ENCODE measurements at regions not wholly inside any gene's neighbourhood (a gene's known extent, or its start where the extent isn't known, plus 50 kb on each side); places are given as distances from the start of the nearest gene placed in this dataset.

- TF ChIP-seq, protein P1, sequence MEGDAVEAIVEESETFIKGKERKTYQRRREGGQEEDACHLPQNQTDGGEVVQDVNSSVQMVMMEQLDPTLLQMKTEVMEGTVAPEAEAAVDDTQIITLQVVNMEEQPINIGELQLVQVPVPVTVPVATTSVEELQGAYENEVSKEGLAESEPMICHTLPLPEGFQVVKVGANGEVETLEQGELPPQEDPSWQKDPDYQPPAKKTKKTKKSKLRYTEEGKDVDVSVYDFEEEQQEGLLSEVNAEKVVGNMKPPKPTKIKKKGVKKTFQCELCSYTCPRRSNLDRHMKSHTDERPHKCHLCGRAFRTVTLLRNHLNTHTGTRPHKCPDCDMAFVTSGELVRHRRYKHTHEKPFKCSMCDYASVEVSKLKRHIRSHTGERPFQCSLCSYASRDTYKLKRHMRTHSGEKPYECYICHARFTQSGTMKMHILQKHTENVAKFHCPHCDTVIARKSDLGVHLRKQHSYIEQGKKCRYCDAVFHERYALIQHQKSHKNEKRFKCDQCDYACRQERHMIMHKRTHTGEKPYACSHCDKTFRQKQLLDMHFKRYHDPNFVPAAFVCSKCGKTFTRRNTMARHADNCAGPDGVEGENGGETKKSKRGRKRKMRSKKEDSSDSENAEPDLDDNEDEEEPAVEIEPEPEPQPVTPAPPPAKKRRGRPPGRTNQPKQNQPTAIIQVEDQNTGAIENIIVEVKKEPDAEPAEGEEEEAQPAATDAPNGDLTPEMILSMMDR (IDR thresholded peaks at IDR 0.05; ENCODE audit: extremely low read depth, insufficient read depth, missing control alignments), result no peak
- no peak for DNase-seq (ENCODE audit: low spot score)
- in situ Hi-C loops (cut with MboI; ENCODE audit: low pct_unique_long_range_greater_than_20kb, low sequenced_read_pairs, unreplicated experiment), result no loop called here
Observed at GRCh38 chr13:65965501-65965900, 1264.6 kb downstream of the PCDH9 start.

- in situ Hi-C loops (cut with MboI; ENCODE audit: low pct_unique_long_range_greater_than_20kb, low sequenced_read_pairs, unreplicated experiment), result no loop called here
- TF ChIP-seq, protein P1 (IDR thresholded peaks at IDR 0.05; ENCODE audit: extremely low read depth, insufficient read depth, missing control alignments), result no peak
- DNase-seq (ENCODE audit: low spot score), result no peak
Observed at GRCh38 chr13:65964672-65965071, 1265.5 kb downstream of the PCDH9 start.

DNA sequence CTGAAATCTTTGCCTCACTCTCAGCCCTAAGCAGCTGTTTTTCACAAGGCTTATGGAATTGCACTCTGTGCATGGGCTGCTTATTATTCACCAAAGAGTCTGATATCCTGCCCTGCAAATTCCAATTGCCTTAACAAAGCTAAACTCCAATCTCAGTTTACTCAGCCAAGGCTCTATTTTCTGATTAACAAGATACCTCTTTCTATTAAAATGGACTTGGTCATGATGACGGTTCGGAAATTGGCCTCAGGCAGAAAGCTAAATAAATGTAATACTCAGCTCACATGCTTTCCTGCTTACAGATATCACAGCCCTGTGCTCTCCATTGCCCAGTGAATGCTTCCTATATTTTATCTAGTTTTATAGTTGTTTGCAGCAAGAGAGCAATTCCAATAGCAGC is 1270.8 kb downstream of the PCDH9 start:
- in situ Hi-C loops (cut with MboI; ENCODE audit: low pct_unique_long_range_greater_than_20kb, low sequenced_read_pairs, unreplicated experiment), result no loop called here
- no peak for DNase-seq (ENCODE audit: low spot score)
- TF ChIP-seq, protein P1 (IDR thresholded peaks at IDR 0.05; ENCODE audit: extremely low read depth, insufficient read depth, missing control alignments), result no peak

DNA sequence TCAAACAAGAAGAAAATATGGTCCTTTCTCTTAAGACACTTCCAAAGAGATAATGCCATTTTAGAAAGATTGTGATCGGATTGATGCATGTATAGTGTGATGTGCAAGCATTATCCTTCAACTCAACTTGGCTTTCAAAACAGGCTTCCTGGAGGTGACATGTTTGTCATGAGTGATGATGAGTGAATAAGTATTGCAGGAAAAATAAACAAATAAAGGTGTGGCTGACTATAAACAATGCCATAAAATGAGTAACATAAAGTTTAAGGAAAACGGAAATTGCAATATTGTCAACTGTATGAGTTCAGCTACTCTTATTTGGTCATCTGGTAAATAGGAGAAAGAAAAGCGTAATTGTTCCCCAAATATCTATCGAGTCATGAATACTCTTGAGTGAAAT is 1283.7 kb downstream of the PCDH9 start:
- in situ Hi-C loops (cut with MboI; ENCODE audit: low pct_unique_long_range_greater_than_20kb, low sequenced_read_pairs, unreplicated experiment), result no loop called here
- DNase-seq (ENCODE audit: low spot score), result no peak
- TF ChIP-seq, protein P1 (IDR thresholded peaks at IDR 0.05; ENCODE audit: extremely low read depth, insufficient read depth, missing control alignments), result no peak

- in situ Hi-C loops (cut with MboI; ENCODE audit: low pct_unique_long_range_greater_than_20kb, low sequenced_read_pairs, unreplicated experiment), result no loop called here
- DNase-seq (ENCODE audit: low spot score), result no peak
- TF ChIP-seq, protein P1 (IDR thresholded peaks at IDR 0.05; ENCODE audit: extremely low read depth, insufficient read depth, missing control alignments), result no peak
Observed at GRCh38 chr13:65943708-65944107, 1286.4 kb downstream of the PCDH9 start.

DNA sequence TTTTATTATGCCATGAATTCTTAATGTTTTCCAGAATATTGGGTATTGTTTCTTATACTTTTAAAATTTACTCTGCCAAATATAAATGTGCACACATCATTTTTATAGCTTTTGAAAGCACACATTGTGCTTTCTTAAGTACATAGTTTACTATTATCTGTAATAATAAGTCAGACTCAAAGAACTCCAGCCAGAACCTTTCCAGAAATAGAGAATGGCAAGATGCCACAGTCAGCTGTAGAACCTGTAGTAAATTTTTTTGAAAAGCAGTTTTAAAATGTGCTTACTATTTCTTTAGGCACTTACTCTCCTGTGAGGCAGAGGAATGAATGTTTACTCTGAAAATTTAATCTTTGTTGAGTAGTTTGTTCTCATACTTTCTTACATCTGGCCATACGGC is 1287.1 kb downstream of the PCDH9 start:
- DNase-seq (ENCODE audit: low spot score), result no peak
- TF ChIP-seq, protein P1 (IDR thresholded peaks at IDR 0.05; ENCODE audit: extremely low read depth, insufficient read depth, missing control alignments), result no peak
- in situ Hi-C loops (cut with MboI; ENCODE audit: low pct_unique_long_range_greater_than_20kb, low sequenced_read_pairs, unreplicated experiment), result no loop called here

GRCh38 chr13:65940720-65941119 is 1289.4 kb downstream of the PCDH9 start:
- DNase-seq (ENCODE audit: low spot score), result no peak
- TF ChIP-seq, protein P1 (IDR thresholded peaks at IDR 0.05; ENCODE audit: extremely low read depth, insufficient read depth, missing control alignments), result no peak
- in situ Hi-C loops (cut with MboI; ENCODE audit: low pct_unique_long_range_greater_than_20kb, low sequenced_read_pairs, unreplicated experiment), result no loop called here

All from GM13977 (cell line).